Heart left ventricle (tissue), 16 donors: ENCODE measurements at regions not wholly inside any gene's neighbourhood (a gene's known extent, or its start where the extent isn't known, plus 50 kb on each side); places are given as distances from the start of the nearest gene placed in this dataset.

Source experiments
- ATAC-seq, 4 donors: fragments of 200-7000 bp; cut with Tn5 transposase; one replicate each; pipeline ENCODE4 v1.9.1; 2020 to 2022; ENCODE audit warnings: moderate library complexity in 4 of 4, mild to moderate bottlenecking in 3 of 4, moderate number of reproducible peaks in 1 of 4
- DNase-seq, 5 donors: peaks; one replicate each; pipeline ENCODE4 v3.0.0-alpha.2; 2020
- H3K27ac ChIP-seq, 12 donors: fragments of 200-600 bp; sonication (generic) in 4 of 12; one replicate each; pipeline versions ENCODE4 v1.5.0 to v1.8.0; 2016 to 2022; ENCODE audit warnings: mild to moderate bottlenecking in 2 of 12
- H3K27me3 ChIP-seq, 9 donors: fragments of 200-600 bp; sonication (generic) in 2 of 9; one replicate each; pipeline versions ENCODE4 v1.5.1 to v1.8.0; 2016 to 2022; ENCODE audit warnings: mild to moderate bottlenecking in 3 of 9
- H3K36me3 ChIP-seq, 9 donors: fragments of 200-600 bp; sonication (generic) in 2 of 9; one replicate each; pipeline versions ENCODE4 v1.5.0 to v1.8.0; 2018 to 2022; ENCODE audit warnings: mild to moderate bottlenecking in 2 of 9
- H3K4me1 ChIP-seq, 12 donors: fragments of 200-600 bp; sonication (generic) in 4 of 12; one replicate each; pipeline versions ENCODE4 v1.5.0 to v1.8.0; 2016 to 2022; ENCODE audit warnings: mild to moderate bottlenecking in 3 of 12
- H3K4me3 ChIP-seq, 12 donors: fragments of 200-600 bp; sonication (generic) in 4 of 12; one replicate each; pipeline versions ENCODE4 v1.5.0 to v1.8.0; 2017 to 2022; ENCODE audit warnings: mild to moderate bottlenecking in 9 of 12, moderate library complexity in 4 of 12
- H3K9me3 ChIP-seq, 12 donors: fragments of 200-600 bp; sonication (generic) in 4 of 12; one replicate each; pipeline versions ENCODE4 v1.5.0 to v1.8.0; 2016 to 2022; ENCODE audit warnings: mild to moderate bottlenecking in 1 of 12
- POLR2A ChIP-seq, 2 donors: fragments of 450-650 bp; IDR thresholded peaks; one replicate each; pipeline ENCODE4 v1.6.1; 2017; ENCODE audit warnings: antibody characterized with exemption in 2 of 2, mild to moderate bottlenecking in 2 of 2, moderate library complexity in 2 of 2
- WGBS, 4 donors: extraction: QIAGEN DNeasy Blood & Tissue Kit in 2 of 4; methylation state at CpG; one replicate each; pipeline versions ENCODE4 v1.1.5 to v1.1.7; 2013 to 2018; 5-methylcytosine and 5-hydroxymethylcytosine counted together
- intact Hi-C, 10 donors: fragments of 100-400 bp; cut with DNase I; formaldehyde crosslinking; loops; one replicate each; pipeline versions ENCODE4 v1.11.1 to v1.14.2; 2022
- TF ChIP-seq, protein P1 (sequence below), 12 donors: fragments of 200-600 bp; sonication (generic) in 4 of 12; IDR thresholded peaks; one replicate each; pipeline versions ENCODE4 v1.5.0 to v1.8.0; 2018 to 2022; ENCODE audit warnings: antibody characterized with exemption in 12 of 12, mild to moderate bottlenecking in 5 of 12
- donor health status: ischemic (EF 13 %, LVEDD 7.1; RV severe dilation, severe dysfunction).
- donor health status: healthy with polysubstance abuse.
- donor health status: DM: no; HTN: yes; CAD: no.
- donor health status: DM: no; HTN: no; CAD: no.
- donor health status: ischemic (EF 25% LVEDD 6.9; RV normal size, moderate dysfunction).
- donor health status: ischemic (EF 25% LVEDD 5.7; RV mildly dilated, moderate dysfunction).
- donor health status: healthy.
- donor health status: DM: yes; HTN: yes; CAD: no.
- donor health status: ischemic (EF 35%, LVEDD 5.7; RV mildly dilated, moderate dysfunction).
- donor health status: nonischemic (EF 11% LVEDD 7.7; RV severe dilation, severe dysfunction).
- donor health status: DM: yes; HTN: yes; CAD: no.
- donor health status: PGD.
- donor health status: ischemic (EF 29% LVEDD 5.4; RV normal size, mild dysfunction).
- donor health status: nonischemic (EF 23%, LVEDD 6.1; RV moderate dilation, normal function).

DNA sequence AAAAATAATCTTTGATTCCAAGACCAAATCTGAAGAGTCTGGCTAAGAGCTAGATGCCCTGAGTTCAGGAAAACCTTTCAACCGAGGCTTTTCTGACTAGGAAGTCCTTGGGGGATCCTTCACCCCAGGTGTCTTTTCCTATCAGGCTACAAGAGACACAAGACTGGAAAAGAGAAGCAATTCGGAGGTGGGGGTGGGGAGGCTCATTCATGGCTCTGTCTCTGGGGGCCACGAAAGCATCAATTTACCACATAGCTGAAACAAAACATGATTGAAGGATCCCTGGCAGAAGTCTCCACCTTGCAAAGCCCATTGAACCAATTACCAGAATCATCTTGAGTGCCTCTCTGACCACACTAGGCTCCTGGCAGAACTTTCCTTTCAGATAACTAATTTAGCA is 239.8 kb upstream of the SALL1 start:
- Histone ChIP-seq H3K9me3 (peaks cover 0 to 18% (median 4%) of the 10 kb centered on the region in 12 donors), H3K36me3 (no peaks in the 10 kb centered on the region), H3K4me1 (no peaks in the 10 kb centered on the region), H3K27me3 (peaks cover 0 to 8% (median 0%) of the 10 kb centered on the region in 9 donors), H3K27ac (no peak overlapping the region), H3K4me3 (no peak overlapping the region)
- DNase-seq (no peak), ATAC-seq (no peak)
- TF ChIP-seq, protein P1, sequence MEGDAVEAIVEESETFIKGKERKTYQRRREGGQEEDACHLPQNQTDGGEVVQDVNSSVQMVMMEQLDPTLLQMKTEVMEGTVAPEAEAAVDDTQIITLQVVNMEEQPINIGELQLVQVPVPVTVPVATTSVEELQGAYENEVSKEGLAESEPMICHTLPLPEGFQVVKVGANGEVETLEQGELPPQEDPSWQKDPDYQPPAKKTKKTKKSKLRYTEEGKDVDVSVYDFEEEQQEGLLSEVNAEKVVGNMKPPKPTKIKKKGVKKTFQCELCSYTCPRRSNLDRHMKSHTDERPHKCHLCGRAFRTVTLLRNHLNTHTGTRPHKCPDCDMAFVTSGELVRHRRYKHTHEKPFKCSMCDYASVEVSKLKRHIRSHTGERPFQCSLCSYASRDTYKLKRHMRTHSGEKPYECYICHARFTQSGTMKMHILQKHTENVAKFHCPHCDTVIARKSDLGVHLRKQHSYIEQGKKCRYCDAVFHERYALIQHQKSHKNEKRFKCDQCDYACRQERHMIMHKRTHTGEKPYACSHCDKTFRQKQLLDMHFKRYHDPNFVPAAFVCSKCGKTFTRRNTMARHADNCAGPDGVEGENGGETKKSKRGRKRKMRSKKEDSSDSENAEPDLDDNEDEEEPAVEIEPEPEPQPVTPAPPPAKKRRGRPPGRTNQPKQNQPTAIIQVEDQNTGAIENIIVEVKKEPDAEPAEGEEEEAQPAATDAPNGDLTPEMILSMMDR (IDR thresholded peaks at IDR 0.05), result no peak
- no peak for TF ChIP-seq POLR2A (IDR thresholded peaks at IDR 0.05)
- intact Hi-C loops, result no loop called here
- 33 to 46% (median 45%) methylated on average over 3 of the region's 3 CpGs for WGBS, 4 donors

DNA sequence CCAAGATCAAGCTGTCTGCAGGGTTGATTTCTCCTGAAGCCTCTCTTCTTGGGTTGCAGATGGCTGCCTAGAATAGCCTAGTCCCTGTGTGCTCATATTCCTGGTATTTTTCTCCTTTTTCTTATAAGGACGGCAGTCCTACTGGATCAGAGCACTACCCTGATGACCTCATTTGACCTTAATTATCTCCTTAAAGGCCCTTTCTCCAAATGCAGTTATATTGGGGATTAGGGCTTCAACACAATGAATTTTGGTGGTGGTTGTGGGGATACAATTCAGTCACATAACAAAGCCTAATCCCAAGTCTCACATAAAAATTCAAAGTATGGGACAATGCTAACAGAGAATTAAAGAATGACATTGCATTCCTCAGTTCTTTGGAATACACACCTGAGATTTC is 238.8 kb upstream of the SALL1 start:
- no peak for ATAC-seq
- WGBS, 4 donors, result 35 to 53% (median 40%) methylated on average over 1 of the region's 1 CpG
- no peak for TF ChIP-seq POLR2A (IDR thresholded peaks at IDR 0.05)
- TF ChIP-seq, protein P1 (IDR thresholded peaks at IDR 0.05), result no peak
- Histone ChIP-seq H3K4me3 (no peak overlapping the region), H3K9me3 (peaks cover 0 to 18% (median 4%) of the 10 kb centered on the region in 12 donors), H3K27me3 (peaks cover 0 to 8% (median 0%) of the 10 kb centered on the region in 9 donors), H3K4me1 (no peaks in the 10 kb centered on the region), H3K36me3 (no peaks in the 10 kb centered on the region), H3K27ac (no peak overlapping the region)
- intact Hi-C loops, result no loop called here
- no peak for DNase-seq

DNA sequence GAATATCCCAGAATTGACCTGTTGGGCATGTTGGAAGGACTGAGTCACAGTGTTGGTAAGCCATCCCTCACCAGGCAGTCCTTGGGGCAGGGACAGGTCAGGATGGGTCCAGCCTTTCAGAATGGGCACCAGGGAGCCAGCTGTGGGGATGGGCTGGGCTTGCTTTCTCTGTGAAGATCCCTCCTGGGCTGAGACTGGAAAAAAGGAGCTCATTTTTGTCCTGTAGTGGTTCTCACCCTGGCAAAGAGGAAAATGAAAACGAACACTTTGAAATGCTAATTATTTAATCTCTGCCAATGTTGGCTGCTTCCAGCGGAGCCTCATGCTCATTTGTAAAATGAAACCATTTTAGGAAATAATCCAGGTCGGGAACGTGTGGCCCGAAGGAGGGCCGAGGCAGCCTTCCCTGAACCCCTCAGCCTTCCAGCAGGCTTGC is 237.5 kb upstream of the SALL1 start:
- H3K4me1 ChIP-seq, result no peaks in the 10 kb centered on the region
- no peak overlapping the region for H3K4me3 ChIP-seq
- 70 to 79% (median 73%) methylated on average over 6 of the region's 6 CpGs for WGBS, 4 donors
- peaks cover 0 to 18% (median 4%) of the 10 kb centered on the region in 12 donors for H3K9me3 ChIP-seq
- no peak for ATAC-seq
- no peak for DNase-seq
- intact Hi-C loops, result no loop called here
- H3K27me3 ChIP-seq, result peaks cover 0 to 8% (median 0%) of the 10 kb centered on the region in 9 donors
- H3K36me3 ChIP-seq, result no peaks in the 10 kb centered on the region
- H3K27ac ChIP-seq, result no peak overlapping the region
- no peak for TF ChIP-seq POLR2A (IDR thresholded peaks at IDR 0.05)
- TF ChIP-seq, protein P1 (IDR thresholded peaks at IDR 0.05), result no peak

DNA sequence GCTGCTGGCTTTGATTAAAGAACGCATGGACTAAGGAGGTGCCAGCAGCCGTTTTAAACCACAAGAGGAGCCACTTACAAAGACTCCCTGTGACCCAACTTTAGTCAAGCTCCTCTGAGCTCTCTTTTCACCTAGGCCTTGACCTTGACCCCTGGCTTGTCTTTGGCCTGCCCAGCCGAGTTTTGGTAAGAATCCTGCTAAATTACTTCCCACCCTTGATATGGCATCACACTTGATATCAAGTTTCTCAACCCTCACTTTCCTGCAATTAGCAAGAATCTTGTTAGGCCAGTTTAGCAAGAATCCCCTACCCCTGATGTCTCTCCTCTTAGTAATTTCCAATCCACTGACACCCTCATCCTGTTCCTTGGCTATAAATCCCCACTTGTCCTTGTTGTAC is 232.8 kb upstream of the SALL1 start:
- DNase-seq (no peak), ATAC-seq (no peak)
- intact Hi-C loops, result no loop called here
- Histone ChIP-seq H3K27me3 (peaks cover 0 to 9% (median 0%) of the 10 kb centered on the region in 9 donors), H3K36me3 (no peaks in the 10 kb centered on the region), H3K27ac (no peak overlapping the region), H3K4me3 (no peak overlapping the region), H3K4me1 (no peaks in the 10 kb centered on the region), H3K9me3 (peaks cover 0 to 12% (median 0%) of the 10 kb centered on the region in 12 donors)
- TF ChIP-seq, protein P1 (IDR thresholded peaks at IDR 0.05), result no peak
- no peak for TF ChIP-seq POLR2A (IDR thresholded peaks at IDR 0.05)
- 31 to 36% (median 32%) methylated on average over 3 of the region's 3 CpGs for WGBS, 4 donors
